ENCODE measurements at regions not wholly inside any gene's neighbourhood (a gene's known extent, or its start where the extent isn't known, plus 50 kb on each side); places are given as distances from the start of the nearest gene placed in this dataset.

DNA sequence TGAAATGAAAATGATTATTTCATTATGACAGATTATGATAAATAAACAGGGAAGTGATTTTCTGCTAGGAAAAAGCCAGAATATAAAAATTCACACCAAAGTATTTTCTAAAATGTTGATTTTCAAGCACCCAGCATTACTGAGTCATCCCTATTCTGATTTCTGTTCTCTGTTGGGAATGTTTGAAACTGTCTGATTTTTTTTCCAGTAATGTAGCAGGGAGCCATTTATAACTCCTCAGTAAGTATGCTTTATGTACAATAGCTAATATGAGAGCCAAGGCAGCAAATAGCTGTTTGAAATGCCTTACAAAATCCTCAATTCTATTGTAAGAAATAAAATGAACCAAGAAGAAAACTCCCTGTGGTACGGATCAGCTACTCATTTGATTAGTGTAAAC is 471.7 kb upstream of the TYRP1 start:
- no peaks in the 10 kb centered on the region for H3K27me3 Mint-ChIP-seq (ENCODE audit: low read depth in 2 of 2)
- H3K4me3 ChIP-seq (ENCODE audit: low read length) = no peak overlapping the region
- H3K36me3 ChIP-seq (ENCODE audit: control insufficient read depth, insufficient read depth, low read length) = no peaks in the 10 kb centered on the region
- H3K36me3 Mint-ChIP-seq = no peaks in the 10 kb centered on the region
- no peaks in the 10 kb centered on the region for H3K4me1 ChIP-seq (ENCODE audit: control insufficient read depth, insufficient read depth, low read length)
- no peak for DNase-seq
- peaks cover 2 to 5% of the 10 kb centered on the region in 2 donors for H3K9me3 Mint-ChIP-seq
- intact Hi-C loops (cut with micrococcal nuclease) = no loop called here
- TF ChIP-seq, protein P1, sequence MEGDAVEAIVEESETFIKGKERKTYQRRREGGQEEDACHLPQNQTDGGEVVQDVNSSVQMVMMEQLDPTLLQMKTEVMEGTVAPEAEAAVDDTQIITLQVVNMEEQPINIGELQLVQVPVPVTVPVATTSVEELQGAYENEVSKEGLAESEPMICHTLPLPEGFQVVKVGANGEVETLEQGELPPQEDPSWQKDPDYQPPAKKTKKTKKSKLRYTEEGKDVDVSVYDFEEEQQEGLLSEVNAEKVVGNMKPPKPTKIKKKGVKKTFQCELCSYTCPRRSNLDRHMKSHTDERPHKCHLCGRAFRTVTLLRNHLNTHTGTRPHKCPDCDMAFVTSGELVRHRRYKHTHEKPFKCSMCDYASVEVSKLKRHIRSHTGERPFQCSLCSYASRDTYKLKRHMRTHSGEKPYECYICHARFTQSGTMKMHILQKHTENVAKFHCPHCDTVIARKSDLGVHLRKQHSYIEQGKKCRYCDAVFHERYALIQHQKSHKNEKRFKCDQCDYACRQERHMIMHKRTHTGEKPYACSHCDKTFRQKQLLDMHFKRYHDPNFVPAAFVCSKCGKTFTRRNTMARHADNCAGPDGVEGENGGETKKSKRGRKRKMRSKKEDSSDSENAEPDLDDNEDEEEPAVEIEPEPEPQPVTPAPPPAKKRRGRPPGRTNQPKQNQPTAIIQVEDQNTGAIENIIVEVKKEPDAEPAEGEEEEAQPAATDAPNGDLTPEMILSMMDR (IDR thresholded peaks at IDR 0.05) = no peak
- ATAC-seq = no peak
- H3K4me1 Mint-ChIP-seq = no peaks in the 10 kb centered on the region
- no peaks in the 10 kb centered on the region for H3K27me3 ChIP-seq (ENCODE audit: control insufficient read depth, insufficient read depth, low read length)
- no peak overlapping the region for H3K27ac Mint-ChIP-seq
- no peaks in the 10 kb centered on the region for H3K9me3 ChIP-seq (ENCODE audit: control insufficient read depth, insufficient read depth, low read length)
- no peak overlapping the region for H3K27ac ChIP-seq (ENCODE audit: low read length)
- 83% methylated on average over 1 of the region's 1 CpG for WGBS (ENCODE audit: insufficient coverage)
- no peak overlapping the region for H3K4me3 Mint-ChIP-seq

DNA sequence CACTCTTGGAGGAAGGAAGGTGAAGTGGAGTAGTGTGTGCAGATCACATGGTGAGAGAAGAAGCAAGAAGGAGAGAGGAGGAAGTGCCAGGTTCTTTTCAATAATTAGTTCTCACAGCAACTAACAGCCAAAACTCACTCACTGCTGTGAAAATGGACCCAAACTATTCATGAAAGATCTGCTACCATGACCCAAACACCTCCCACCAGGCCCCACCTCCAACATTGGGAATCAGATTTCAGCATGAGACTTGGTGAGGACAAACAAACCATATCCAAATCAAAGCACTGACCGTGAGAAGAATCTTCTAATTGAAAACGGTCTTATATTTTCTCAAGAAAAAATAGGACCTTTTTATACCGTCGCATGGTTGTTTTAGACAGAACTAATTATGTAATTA is 468.7 kb upstream of the TYRP1 start:
- no peak overlapping the region for H3K27ac Mint-ChIP-seq
- H3K27me3 Mint-ChIP-seq (ENCODE audit: low read depth in 2 of 2) = no peaks in the 10 kb centered on the region
- no peak overlapping the region for H3K4me3 Mint-ChIP-seq
- WGBS (ENCODE audit: insufficient coverage) = 81% methylated on average over 2 of the region's 4 CpGs
- no peaks in the 10 kb centered on the region for H3K4me1 Mint-ChIP-seq
- no peaks in the 10 kb centered on the region for H3K4me1 ChIP-seq (ENCODE audit: control insufficient read depth, insufficient read depth, low read length)
- H3K36me3 Mint-ChIP-seq = no peaks in the 10 kb centered on the region
- H3K4me3 ChIP-seq (ENCODE audit: low read length) = no peak overlapping the region
- no peak for DNase-seq
- no peak overlapping the region for H3K27ac ChIP-seq (ENCODE audit: low read length)
- H3K9me3 ChIP-seq (ENCODE audit: control insufficient read depth, insufficient read depth, low read length) = no peaks in the 10 kb centered on the region
- H3K36me3 ChIP-seq (ENCODE audit: control insufficient read depth, insufficient read depth, low read length) = no peaks in the 10 kb centered on the region
- intact Hi-C loops (cut with micrococcal nuclease) = no loop called here
- no peaks in the 10 kb centered on the region for H3K27me3 ChIP-seq (ENCODE audit: control insufficient read depth, insufficient read depth, low read length)
- H3K9me3 Mint-ChIP-seq = peaks cover 8 to 13% of the 10 kb centered on the region in 2 donors
- TF ChIP-seq, protein P1 (IDR thresholded peaks at IDR 0.05) = no peak
- ATAC-seq = no peak

DNA sequence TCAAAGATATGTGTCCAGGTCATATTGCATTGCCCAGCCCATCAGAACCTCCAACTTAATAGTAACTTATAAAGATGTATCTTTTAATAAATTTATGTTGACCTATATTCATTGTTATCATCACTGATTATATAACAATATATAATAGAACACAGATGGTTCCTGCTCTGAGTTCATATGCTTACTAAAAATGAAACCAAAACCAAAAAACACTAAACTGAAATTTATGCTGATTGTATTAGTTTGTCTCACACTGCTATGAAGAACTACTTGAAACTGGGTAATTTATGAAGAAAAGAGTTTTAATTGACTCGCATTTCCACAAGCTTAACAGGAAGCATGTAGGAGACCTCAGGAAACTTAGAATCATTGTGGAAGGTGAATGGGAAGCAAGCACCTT is 462.5 kb upstream of the TYRP1 start:
- H3K36me3 Mint-ChIP-seq = peaks cover 9% of the 10 kb centered on the region
- Histone ChIP-seq H3K27ac (ENCODE audit: low read length) (no peak overlapping the region), H3K4me1 (ENCODE audit: control insufficient read depth, insufficient read depth, low read length) (no peaks in the 10 kb centered on the region), H3K36me3 (ENCODE audit: control insufficient read depth, insufficient read depth, low read length) (no peaks in the 10 kb centered on the region), H3K27me3 (ENCODE audit: control insufficient read depth, insufficient read depth, low read length) (no peaks in the 10 kb centered on the region), H3K9me3 (ENCODE audit: control insufficient read depth, insufficient read depth, low read length) (no peaks in the 10 kb centered on the region), H3K4me3 (ENCODE audit: low read length) (no peak overlapping the region)
- TF ChIP-seq, protein P1 (IDR thresholded peaks at IDR 0.05) = no peak
- DNase-seq (no peak), ATAC-seq (no peak)
- WGBS (ENCODE audit: insufficient coverage) = 10% methylated on average over 1 of the region's 1 CpG
- peaks cover 14 to 31% of the 10 kb centered on the region in 2 donors for H3K9me3 Mint-ChIP-seq
- intact Hi-C loops (cut with micrococcal nuclease) = no loop called here
- H3K4me3 Mint-ChIP-seq = no peak overlapping the region
- H3K27me3 Mint-ChIP-seq (ENCODE audit: low read depth in 2 of 2) = no peaks in the 10 kb centered on the region
- no peak overlapping the region for H3K27ac Mint-ChIP-seq
- H3K4me1 Mint-ChIP-seq = no peaks in the 10 kb centered on the region

DNA sequence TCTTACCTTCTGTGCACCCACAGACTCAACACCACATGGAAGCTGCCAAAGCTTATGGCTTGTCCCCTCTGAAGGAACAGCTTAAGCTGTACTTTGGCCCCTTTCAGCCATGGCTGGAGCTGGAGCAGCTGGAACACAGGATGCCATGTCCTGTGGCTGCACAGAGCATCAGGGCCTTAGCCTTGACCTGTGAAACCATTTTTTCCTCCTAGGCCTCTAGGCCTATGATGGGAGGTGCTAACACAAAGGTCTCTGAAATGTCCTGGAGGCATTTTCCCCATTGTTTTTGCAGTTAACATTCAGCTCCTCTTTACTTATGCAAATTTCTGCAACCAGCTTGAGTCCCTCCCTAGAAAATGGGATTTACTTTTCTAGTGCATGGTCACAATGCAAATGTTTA is 461.4 kb upstream of the TYRP1 start:
- H3K9me3 ChIP-seq (ENCODE audit: control insufficient read depth, insufficient read depth, low read length) = no peaks in the 10 kb centered on the region
- intact Hi-C loops (cut with micrococcal nuclease) = no loop called here
- H3K27me3 ChIP-seq (ENCODE audit: control insufficient read depth, insufficient read depth, low read length) = no peaks in the 10 kb centered on the region
- Mint-ChIP-seq H3K36me3 (peaks cover 15% of the 10 kb centered on the region), H3K27ac (no peak overlapping the region), H3K4me3 (no peak overlapping the region), H3K4me1 (no peaks in the 10 kb centered on the region), H3K27me3 (ENCODE audit: low read depth in 2 of 2) (no peaks in the 10 kb centered on the region), H3K9me3 (peaks cover 14 to 34% of the 10 kb centered on the region in 2 donors)
- TF ChIP-seq, protein P1 (IDR thresholded peaks at IDR 0.05) = no peak
- DNase-seq = no peak
- H3K4me1 ChIP-seq (ENCODE audit: control insufficient read depth, insufficient read depth, low read length) = no peaks in the 10 kb centered on the region
- no peak overlapping the region for H3K4me3 ChIP-seq (ENCODE audit: low read length)
- no peak overlapping the region for H3K27ac ChIP-seq (ENCODE audit: low read length)
- no peak for ATAC-seq
- H3K36me3 ChIP-seq (ENCODE audit: control insufficient read depth, insufficient read depth, low read length) = no peaks in the 10 kb centered on the region
